SHP77 (cell line): ENCODE measurements at regions not wholly inside any gene's neighbourhood (a gene's known extent, or its start where the extent isn't known, plus 50 kb on each side); places are given as distances from the start of the nearest gene placed in this dataset.
"Not testable (repeated sequence)": the region's sequence is repeated elsewhere in the genome, so short reads cannot be mapped to it uniquely, and the experiment has no call there.

Experiments
- DNase-seq, 2 experiments: peaks; one replicate each; lab custom pipeline; 2025; lab: John Stamatoyannopoulos, UW

- no peak for DNase-seq
Observed at GRCh38 chr20:40849456-40849855, 160.4 kb upstream of the MAFB start.

- no peak for DNase-seq
Observed at GRCh38 chr20:40851051-40851450, 162.0 kb upstream of the MAFB start.

DNA sequence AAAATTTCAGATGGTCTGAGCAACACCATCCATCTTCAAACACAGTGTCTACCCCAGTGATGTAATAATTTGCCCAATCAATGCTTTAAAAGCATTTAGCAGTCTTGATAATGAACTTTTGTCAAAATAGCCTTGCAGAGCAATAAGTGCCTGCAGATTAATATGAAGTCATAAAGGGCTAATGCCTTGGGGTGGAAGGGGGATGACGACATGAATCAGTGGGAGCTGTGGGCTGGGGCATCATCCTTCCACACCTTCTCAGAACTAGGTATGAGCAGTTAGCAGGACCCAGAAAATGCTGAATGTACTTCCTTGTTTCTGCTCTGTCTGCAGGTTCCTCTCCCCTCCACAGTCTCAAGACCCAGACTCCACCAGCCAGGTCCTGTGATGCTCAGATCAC lies 166.2 kb upstream of the MAFB start:
- DNase-seq: no peak

DNA sequence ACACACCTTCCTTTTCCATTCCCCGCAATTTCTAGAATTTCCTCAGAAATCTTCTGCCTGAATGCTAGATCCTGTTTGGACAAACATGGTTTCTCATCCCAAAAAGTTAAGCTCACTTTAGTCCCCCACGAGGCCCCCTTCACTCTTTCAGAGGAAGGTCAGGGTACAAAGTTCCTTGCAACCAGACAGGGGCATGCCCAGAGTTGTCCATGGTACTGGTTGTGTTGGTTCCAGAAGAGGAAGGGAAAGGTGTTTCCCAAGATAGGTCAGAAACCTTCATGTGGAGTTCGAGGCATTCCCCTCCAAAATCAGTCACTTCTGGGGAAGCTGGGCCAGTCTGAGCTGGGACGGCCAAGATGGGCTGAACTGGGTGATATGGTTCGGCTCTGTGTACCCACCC lies 167.6 kb upstream of the MAFB start:
- DNase-seq: no peak

DNA sequence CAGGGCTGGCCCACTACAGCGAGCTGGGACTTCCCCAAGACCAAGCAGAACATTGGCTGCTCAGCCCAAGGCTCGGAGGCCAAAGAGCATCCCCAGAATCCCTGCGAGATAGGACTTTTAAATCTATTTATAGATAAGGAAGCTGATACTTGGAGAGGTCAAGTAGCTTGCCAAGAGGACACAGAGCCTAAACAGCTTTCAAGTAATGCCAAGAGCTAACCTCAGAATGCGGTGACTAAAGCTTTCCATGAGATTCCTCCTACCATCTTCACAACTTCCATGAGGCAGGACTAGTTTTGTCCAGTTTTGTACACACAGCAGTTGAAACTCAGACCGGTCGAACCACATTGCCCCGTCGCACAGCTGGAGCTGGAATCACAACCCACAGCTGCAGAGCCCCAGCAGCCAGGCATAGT lies 168.1 kb upstream of the TOP1 start:
- no peak for DNase-seq

- DNase-seq: no peak
Observed at GRCh38 chr20:40861427-40862008, 167.1 kb upstream of the TOP1 start.

- no peak for DNase-seq
Observed at GRCh38 chr20:40863355-40863919, 165.2 kb upstream of the TOP1 start.

- DNase-seq: no peak
Observed at GRCh38 chr20:40864470-40864869, 164.2 kb upstream of the TOP1 start.

DNA sequence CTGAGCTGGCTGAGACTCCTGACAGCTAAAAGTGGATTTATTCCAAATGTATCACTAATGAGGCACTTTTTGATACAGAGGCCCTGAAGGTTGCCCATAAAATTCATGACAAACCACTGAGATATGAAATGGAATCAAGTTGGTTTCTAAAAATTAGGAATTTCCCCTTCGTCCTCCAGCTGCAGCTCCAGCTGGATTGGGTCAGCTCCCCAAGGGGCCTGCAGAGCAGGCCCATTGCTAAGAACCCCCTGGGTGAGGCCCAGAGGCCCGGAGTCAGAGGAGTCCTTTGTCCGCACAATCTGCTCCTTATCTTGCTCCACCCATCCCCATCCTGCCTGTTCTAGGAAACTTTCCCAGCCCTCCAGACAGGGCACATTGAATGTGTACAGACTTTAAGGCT lies 163.5 kb upstream of the TOP1 start:
- DNase-seq: no peak

GRCh38 chr20:40866056-40866455 lies 162.6 kb upstream of the TOP1 start:
- no peak for DNase-seq

- no peak for DNase-seq
Observed at GRCh38 chr20:40868551-40869217, 159.9 kb upstream of the TOP1 start.

- DNase-seq: no peak
Observed at GRCh38 chr20:40869218-40870147, 159.1 kb upstream of the TOP1 start.

GRCh38 chr20:40875116-40876085 lies 153.2 kb upstream of the TOP1 start:
- no peak for DNase-seq

- DNase-seq: not testable (repeated sequence)
Observed at GRCh38 chr20:40878099-40878498, 150.5 kb upstream of the TOP1 start.

DNA sequence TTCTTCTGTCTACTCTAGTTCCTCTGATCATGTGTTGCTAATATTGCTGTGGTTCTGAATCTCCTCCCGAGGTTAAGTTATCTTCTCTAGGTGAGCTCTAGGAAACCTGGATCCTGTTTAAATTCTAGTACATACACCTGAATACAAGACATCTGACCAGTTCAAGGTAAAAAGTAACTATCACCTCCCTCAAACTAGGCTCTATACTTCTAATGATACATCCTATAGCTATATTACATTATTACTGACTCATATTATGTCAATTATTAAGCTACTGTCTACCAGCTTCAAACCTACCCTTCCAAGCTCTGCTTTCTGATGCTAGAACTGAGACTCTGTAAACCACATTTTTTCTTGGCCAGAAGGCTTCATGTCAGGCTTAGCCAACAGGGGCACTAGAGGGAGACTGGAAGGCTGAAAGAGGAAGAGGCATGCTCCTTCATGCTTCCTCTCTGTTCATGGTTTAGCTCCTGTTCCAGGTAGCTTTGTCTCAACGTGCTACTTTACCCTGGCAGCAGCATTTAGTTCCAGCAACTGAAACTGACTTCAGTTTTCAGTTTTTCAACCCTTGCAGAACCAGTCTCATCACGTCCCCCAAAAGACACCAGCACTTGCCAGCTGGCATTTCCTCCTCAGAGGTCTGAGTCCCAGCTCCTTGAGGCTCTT lies 148.4 kb upstream of the TOP1 start:
- no peak for DNase-seq

GRCh38 chr20:40880729-40881109 lies 147.9 kb upstream of the TOP1 start:
- no peak for DNase-seq

- DNase-seq: no peak
Observed at GRCh38 chr20:40882152-40882551, 146.5 kb upstream of the TOP1 start.

DNA sequence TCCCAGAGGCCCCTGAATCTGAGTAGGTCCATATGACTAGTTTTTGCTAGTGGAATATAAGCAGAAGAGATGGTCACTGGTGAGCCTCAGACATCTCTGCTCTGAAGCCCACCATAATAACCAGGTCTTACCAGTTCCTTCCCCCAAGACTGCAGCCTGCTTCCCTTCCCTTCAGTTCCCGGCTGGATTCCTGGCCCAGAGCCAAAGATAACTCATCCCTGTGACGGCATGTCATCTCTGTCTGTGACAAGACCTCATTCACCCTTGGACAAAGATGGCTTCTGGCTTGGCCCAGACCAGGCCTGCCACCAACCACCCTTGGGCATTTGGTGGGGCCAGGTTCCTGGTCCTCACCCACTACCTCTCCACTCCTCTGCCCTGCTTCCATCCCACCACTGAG lies 145.5 kb upstream of the TOP1 start:
- DNase-seq: peak in 1 of 2 experiments; percentile 2

DNA sequence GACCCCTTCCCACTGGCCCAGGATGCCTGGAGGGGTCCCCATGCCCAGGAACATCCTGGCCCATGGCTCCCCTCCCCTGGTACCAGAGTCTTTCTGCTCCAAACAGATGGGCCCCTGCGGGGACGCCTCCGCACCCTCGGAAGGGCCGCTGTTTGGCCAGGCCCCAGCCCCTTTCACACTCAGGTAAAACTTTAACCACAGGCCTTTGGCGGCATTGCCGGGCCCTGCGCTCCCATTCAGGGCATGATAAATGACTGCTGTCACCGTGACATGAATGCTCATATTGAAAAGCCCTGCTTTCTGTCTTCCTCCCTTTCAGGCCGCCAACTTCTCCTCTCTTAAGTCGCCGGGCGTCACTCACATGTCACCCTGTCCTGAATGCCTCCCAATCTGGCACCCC lies 141.5 kb upstream of the TOP1 start:
- no peak for DNase-seq

- not testable (repeated sequence) for DNase-seq
Observed at GRCh38 chr20:40889266-40889665, 139.4 kb upstream of the TOP1 start.

DNA sequence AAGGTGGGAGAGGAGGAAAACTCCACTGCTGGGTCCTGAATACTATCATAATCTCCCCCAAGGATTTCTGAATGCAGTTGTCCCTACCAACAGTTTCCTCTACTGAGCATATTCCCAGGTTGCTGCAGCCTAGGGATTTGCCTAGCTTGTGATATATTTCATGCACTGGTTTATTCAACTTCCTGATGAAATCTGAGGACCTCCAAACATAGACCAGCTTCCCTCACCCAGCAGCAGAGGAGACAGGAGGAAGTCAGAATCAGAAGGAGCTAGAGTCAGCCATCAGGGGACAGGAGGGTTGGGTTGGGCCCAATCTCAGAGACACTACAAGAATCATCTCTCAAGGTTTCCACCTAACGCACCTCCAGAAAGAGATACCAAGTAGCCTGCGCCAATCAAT lies 138.4 kb upstream of the TOP1 start:
- DNase-seq: no peak
